ENCODE measurements at regions not wholly inside any gene's neighbourhood (a gene's known extent, or its start where the extent isn't known, plus 50 kb on each side); places are given as distances from the start of the nearest gene placed in this dataset.

DNA sequence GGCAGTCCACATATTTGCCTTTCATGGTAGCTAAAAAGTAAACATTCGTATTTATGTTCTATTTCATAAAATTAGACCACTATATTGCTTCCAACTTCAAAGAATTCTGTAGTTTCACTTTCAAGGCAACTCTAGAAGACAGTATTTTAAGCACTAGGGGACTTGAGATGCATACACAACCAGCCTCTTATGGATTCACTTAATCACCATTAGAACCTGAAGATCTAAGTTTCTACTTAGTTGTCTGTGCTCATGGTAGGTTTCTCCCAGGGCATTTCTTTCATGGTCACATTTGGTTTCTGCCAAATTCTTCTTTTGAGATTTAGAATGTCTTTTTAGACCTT is 209.9 kb upstream of the HCCS start:
- no peak for DNase-seq
- Histone ChIP-seq H3K27ac (no peak overlapping the region), H3K36me3 (no peaks in the 10 kb centered on the region), H3K27me3 (no peaks in the 10 kb centered on the region), H3K4me1 (no peaks in the 10 kb centered on the region), H3K4me3 (peak overlapping the region in 1 of 4 donors; percentile 9), H3K9me3 (no peaks in the 10 kb centered on the region)
- TF ChIP-seq POLR2A (IDR thresholded peaks at IDR 0.05), result no peak
- TF ChIP-seq CTCF (IDR thresholded peaks at IDR 0.05), result no peak

GRCh38 chrX:10902001-10902400 is 209.1 kb upstream of the HCCS start:
- TF ChIP-seq POLR2A (IDR thresholded peaks at IDR 0.05), result no peak
- TF ChIP-seq CTCF (IDR thresholded peaks at IDR 0.05), result no peak
- H3K27ac ChIP-seq, result no peak overlapping the region
- no peak overlapping the region for H3K4me3 ChIP-seq
- H3K27me3 ChIP-seq, result no peaks in the 10 kb centered on the region
- no peaks in the 10 kb centered on the region for H3K9me3 ChIP-seq
- DNase-seq, result no peak
- H3K4me1 ChIP-seq, result no peaks in the 10 kb centered on the region
- no peaks in the 10 kb centered on the region for H3K36me3 ChIP-seq

DNA sequence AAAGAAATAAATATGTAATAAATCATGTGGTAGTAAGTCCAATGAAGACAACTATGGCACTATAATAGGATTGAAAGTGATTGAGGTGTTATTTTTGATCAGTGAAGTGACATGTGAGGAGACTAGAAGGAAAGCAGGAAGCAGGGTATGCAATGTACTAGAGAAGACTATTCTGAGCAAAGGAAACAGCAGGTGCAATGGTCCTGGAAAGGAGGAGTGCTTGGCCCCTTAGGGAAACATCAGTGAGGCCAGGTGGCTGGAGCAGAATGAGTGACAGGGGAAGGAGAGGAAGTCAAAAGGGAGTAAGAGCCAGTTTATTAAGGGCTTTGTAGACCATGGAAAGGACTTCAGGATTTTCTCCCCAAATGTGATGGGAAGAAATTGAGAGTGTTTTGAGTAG is 207.6 kb upstream of the HCCS start:
- H3K36me3 ChIP-seq, result no peaks in the 10 kb centered on the region
- no peaks in the 10 kb centered on the region for H3K27me3 ChIP-seq
- H3K4me1 ChIP-seq, result no peaks in the 10 kb centered on the region
- H3K9me3 ChIP-seq, result no peaks in the 10 kb centered on the region
- H3K4me3 ChIP-seq, result no peak overlapping the region
- no peak overlapping the region for H3K27ac ChIP-seq
- TF ChIP-seq POLR2A (IDR thresholded peaks at IDR 0.05), result no peak
- no peak for TF ChIP-seq CTCF (IDR thresholded peaks at IDR 0.05)
- DNase-seq, result no peak

DNA sequence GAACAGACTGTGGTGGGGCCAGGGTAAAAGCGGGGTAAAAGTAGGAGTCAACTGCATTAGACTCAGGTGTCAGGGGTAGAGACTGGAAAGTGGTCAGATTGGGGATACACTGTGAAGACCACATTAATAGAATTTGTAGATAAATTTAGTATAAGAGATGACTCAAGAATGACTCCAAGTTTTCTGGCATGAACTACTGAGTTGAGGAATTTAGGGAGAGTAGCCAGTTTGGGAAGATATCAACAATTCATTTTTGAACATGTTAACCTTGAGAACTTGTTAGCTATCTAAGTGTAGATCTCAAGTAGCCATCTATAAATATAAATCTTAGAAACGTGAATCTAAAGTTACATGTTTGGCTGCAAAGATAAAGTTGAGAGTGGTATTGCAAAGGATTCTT is 206.9 kb upstream of the HCCS start:
- Histone ChIP-seq H3K4me1 (no peaks in the 10 kb centered on the region), H3K4me3 (no peak overlapping the region), H3K9me3 (no peaks in the 10 kb centered on the region), H3K27ac (no peak overlapping the region), H3K27me3 (no peaks in the 10 kb centered on the region), H3K36me3 (no peaks in the 10 kb centered on the region)
- TF ChIP-seq CTCF (IDR thresholded peaks at IDR 0.05) (no peak), POLR2A (IDR thresholded peaks at IDR 0.05) (no peak)
- DNase-seq, result no peak

GRCh38 chrX:10906866-10907265 is 204.3 kb upstream of the HCCS start:
- H3K36me3 ChIP-seq, result no peaks in the 10 kb centered on the region
- no peaks in the 10 kb centered on the region for H3K4me1 ChIP-seq
- no peak for DNase-seq
- TF ChIP-seq CTCF (IDR thresholded peaks at IDR 0.05) (no peak), POLR2A (IDR thresholded peaks at IDR 0.05) (no peak)
- H3K9me3 ChIP-seq, result no peaks in the 10 kb centered on the region
- no peak overlapping the region for H3K27ac ChIP-seq
- no peaks in the 10 kb centered on the region for H3K27me3 ChIP-seq
- H3K4me3 ChIP-seq, result no peak overlapping the region

DNA sequence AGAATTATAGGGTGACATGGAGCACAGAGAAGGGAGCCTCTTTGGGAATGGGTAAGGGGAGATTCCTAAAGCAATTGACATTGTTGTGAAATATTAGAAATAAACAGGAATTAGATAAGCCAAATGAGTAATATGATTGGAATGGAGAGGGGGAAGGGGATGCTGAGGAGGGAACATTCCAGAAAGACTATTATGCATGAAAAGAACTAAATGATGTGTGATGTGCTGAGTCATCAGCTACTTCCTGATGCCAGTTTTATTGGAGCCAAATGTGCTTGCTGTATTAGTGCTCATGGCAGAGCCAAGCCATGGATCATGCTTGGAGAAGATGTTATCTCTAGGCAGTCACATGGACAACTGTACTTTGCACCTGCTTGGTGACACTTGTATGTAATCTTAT is 189.0 kb upstream of the HCCS start:
- no peaks in the 10 kb centered on the region for H3K4me1 ChIP-seq
- no peak for TF ChIP-seq POLR2A (IDR thresholded peaks at IDR 0.05)
- TF ChIP-seq CTCF (IDR thresholded peaks at IDR 0.05), result no peak
- H3K27ac ChIP-seq, result peak overlapping the region in 1 of 4 donors; percentile 28
- DNase-seq, result peak in 1 of 3 donors; percentile 52
- H3K27me3 ChIP-seq, result no peaks in the 10 kb centered on the region
- no peaks in the 10 kb centered on the region for H3K36me3 ChIP-seq
- H3K9me3 ChIP-seq, result no peaks in the 10 kb centered on the region
- no peak overlapping the region for H3K4me3 ChIP-seq
